ENCODE measurements at regions not wholly inside any gene's neighbourhood (a gene's known extent, or its start where the extent isn't known, plus 50 kb on each side); places are given as distances from the start of the nearest gene placed in this dataset.
A peak's percentile ranks its signal among the peaks of the same experiment; 100 is the strongest.
"Not testable (repeated sequence)": the region's sequence is repeated elsewhere in the genome, so short reads cannot be mapped to it uniquely, and the experiment has no call there.

- no peak for DNase-seq
Observed at GRCh38 chr12:59131462-59131861, 211.2 kb upstream of the LRIG3 start.

- no peak for DNase-seq
Observed at GRCh38 chr12:59122784-59123183, 202.5 kb upstream of the LRIG3 start.

- DNase-seq: no peak
Observed at GRCh38 chr12:59121451-59121850, 201.1 kb upstream of the LRIG3 start.

GRCh38 chr12:59119676-59120075, 199.4 kb upstream of the LRIG3 start:
- no peak for DNase-seq

- DNase-seq: no peak
Observed at GRCh38 chr12:59118356-59118755, 198.1 kb upstream of the LRIG3 start.

GRCh38 chr12:59115995-59116394, 195.7 kb upstream of the LRIG3 start:
- DNase-seq: no peak

- no peak for DNase-seq
Observed at GRCh38 chr12:59115526-59115925, 195.2 kb upstream of the LRIG3 start.

GRCh38 chr12:59113831-59114615, 193.7 kb upstream of the LRIG3 start:
- peak; percentile 56 to 60 for DNase-seq

- no peak for DNase-seq
Observed at GRCh38 chr12:59111851-59112250, 191.5 kb upstream of the LRIG3 start.

- not testable (repeated sequence) for DNase-seq
Observed at GRCh38 chr12:59108516-59108915, 188.2 kb upstream of the LRIG3 start.

GRCh38 chr12:59100585-59100984, 180.3 kb upstream of the LRIG3 start:
- no peak for DNase-seq

GRCh38 chr12:59097876-59098275, 177.6 kb upstream of the LRIG3 start:
- no peak for DNase-seq

- no peak for DNase-seq
Observed at GRCh38 chr12:59096246-59096645, 175.9 kb upstream of the LRIG3 start.

GRCh38 chr12:59093073-59093772, 172.9 kb upstream of the LRIG3 start:
- no peak for DNase-seq

- DNase-seq: no peak
Observed at GRCh38 chr12:59088673-59089072, 168.4 kb upstream of the LRIG3 start.

- DNase-seq: no peak
Observed at GRCh38 chr12:59087691-59088090, 167.4 kb upstream of the LRIG3 start.

GRCh38 chr12:59087077-59087673, 166.9 kb upstream of the LRIG3 start:
- DNase-seq: no peak

- DNase-seq: no peak
Observed at GRCh38 chr12:59086126-59086525, 165.8 kb upstream of the LRIG3 start.

- no peak for DNase-seq
Observed at GRCh38 chr12:59085690-59086089, 165.4 kb upstream of the LRIG3 start.

GRCh38 chr12:59084511-59085375, 164.4 kb upstream of the LRIG3 start:
- DNase-seq: no peak

GRCh38 chr12:59082952-59083351, 162.6 kb upstream of the LRIG3 start:
- no peak for DNase-seq

GRCh38 chr12:59080101-59080500, 159.8 kb upstream of the LRIG3 start:
- DNase-seq: no peak

- no peak for DNase-seq
Observed at GRCh38 chr12:59079472-59079871, 159.2 kb upstream of the LRIG3 start.
